Stimulated activated CD8-positive, alpha-beta memory T cell treated with anti-CD3 and anti-CD28 coated beads, Interleukin-15, amount 100 ng/mL, for 48 hours (primary cell): ENCODE measurements at regions not wholly inside any gene's neighbourhood (a gene's known extent, or its start where the extent isn't known, plus 50 kb on each side); places are given as distances from the start of the nearest gene placed in this dataset.
"Not testable (repeated sequence)": the region's sequence is repeated elsewhere in the genome, so short reads cannot be mapped to it uniquely, and the experiment has no call there.

Experiments
- DNase-seq, 2 donors: peaks; one replicate each; pipeline ENCODE4 v3.0.0-alpha.2; 2020; ENCODE audit warnings: low read depth in 2 of 2

- not testable (repeated sequence) for DNase-seq
Observed at GRCh38 chr15:22259151-22259750, 178.9 kb downstream of the OR4M2 start.

GRCh38 chr15:22259881-22260421, 179.6 kb downstream of the OR4M2 start:
- no peak for DNase-seq

GRCh38 chr15:22262613-22263020, 182.3 kb downstream of the OR4M2 start:
- DNase-seq = peak in 1 of 2 donors; percentile 41

- DNase-seq = no peak
Observed at GRCh38 chr15:22263738-22264137, 183.4 kb downstream of the OR4M2 start.

- not testable (repeated sequence) for DNase-seq
Observed at GRCh38 chr15:22264272-22264671, 183.9 kb downstream of the OR4M2 start.

GRCh38 chr15:22265056-22265945, 185.0 kb downstream of the OR4M2 start:
- no peak for DNase-seq

GRCh38 chr15:22265970-22266369, 185.6 kb downstream of the OR4M2 start:
- DNase-seq = no peak

GRCh38 chr15:22267761-22268160, 187.4 kb downstream of the OR4M2 start:
- no peak for DNase-seq

GRCh38 chr15:22268201-22268600, 187.9 kb downstream of the OR4M2 start:
- not testable (repeated sequence) for DNase-seq

- not testable (repeated sequence) for DNase-seq
Observed at GRCh38 chr15:22268654-22269053, 188.3 kb downstream of the OR4M2 start.

- DNase-seq = not testable (repeated sequence)
Observed at GRCh38 chr15:22272286-22273160, 186.2 kb upstream of the GOLGA6L22 start.

- DNase-seq = not testable (repeated sequence)
Observed at GRCh38 chr15:22273185-22273584, 185.5 kb upstream of the GOLGA6L22 start.

GRCh38 chr15:22274376-22274775, 184.3 kb upstream of the GOLGA6L22 start:
- not testable (repeated sequence) for DNase-seq

GRCh38 chr15:22280770-22281169, 177.9 kb upstream of the GOLGA6L22 start:
- not testable (repeated sequence) for DNase-seq

GRCh38 chr15:22282794-22283533, 175.7 kb upstream of the GOLGA6L22 start:
- not testable (repeated sequence) for DNase-seq

- not testable (repeated sequence) for DNase-seq
Observed at GRCh38 chr15:22284795-22285420, 173.8 kb upstream of the GOLGA6L22 start.

- DNase-seq = not testable (repeated sequence)
Observed at GRCh38 chr15:22291054-22291453, 167.6 kb upstream of the GOLGA6L22 start.

- not testable (repeated sequence) for DNase-seq
Observed at GRCh38 chr15:22303112-22303511, 155.6 kb upstream of the GOLGA6L22 start.
